Activated CD8-positive, alpha-beta T cell treated with anti-CD3 and anti-CD28 coated beads for 36 hours (primary cell): ENCODE measurements at regions not wholly inside any gene's neighbourhood (a gene's known extent, or its start where the extent isn't known, plus 50 kb on each side); places are given as distances from the start of the nearest gene placed in this dataset.

Experiments used
- ATAC-seq: fragments of 200-7000 bp; cut with Tn5 transposase; one replicate; pipeline ENCODE4 v1.10.0; 2021; ENCODE audit warnings: mild to moderate bottlenecking, moderate library complexity
- CTCF ChIA-PET: fragments of 350-600 bp; sonication (Branson Sonifier 250); formaldehyde crosslinking; loops from one replicate; lab custom pipeline; 2021; ENCODE audit warnings: antibody characterized with exemption; lab: Charles Lee
- POLR2A ChIA-PET: fragments of 350-600 bp; sonication (Branson Sonifier 250); formaldehyde crosslinking; loops from one replicate; lab custom pipeline; 2021; ENCODE audit warnings: antibody characterized with exemption; lab: Charles Lee
- DNase-seq: peaks from one replicate; pipeline ENCODE4 v3.0.0-alpha.2; 2020
- H3K27ac Mint-ChIP-seq: one replicate; pipeline ENCODE4 v1.8.0; 2021; ENCODE audit warnings: mild to moderate bottlenecking, mixed read lengths
- H3K27me3 Mint-ChIP-seq: one replicate; pipeline ENCODE4 v1.8.0; 2021; ENCODE audit warnings: mixed read lengths
- H3K36me3 Mint-ChIP-seq: one replicate; pipeline ENCODE4 v1.8.0; 2021; ENCODE audit warnings: low read depth, mixed read lengths
- H3K4me1 Mint-ChIP-seq: one replicate; pipeline ENCODE4 v1.8.0; 2021; ENCODE audit warnings: low read depth, mixed read lengths
- H3K4me3 Mint-ChIP-seq: one replicate; pipeline ENCODE4 v1.8.0; 2021; ENCODE audit warnings: mild to moderate bottlenecking, moderate library complexity, mixed read lengths
- H3K9me3 Mint-ChIP-seq: one replicate; pipeline ENCODE4 v1.8.0; 2021; ENCODE audit warnings: mixed read lengths
- CTCF ChIP-seq: fragments of 200-600 bp; IDR thresholded peaks from one replicate; pipeline ENCODE4 v1.8.0; 2022; ENCODE audit warnings: antibody characterized with exemption, mild to moderate bottlenecking
- intact Hi-C: fragments of 100-400 bp; cut with micrococcal nuclease; formaldehyde crosslinking; loops from one replicate; pipeline ENCODE4 v1.10.0; 2022

GRCh38 chr11:121886996-121887395, 229.0 kb downstream of the BLID start:
- Mint-ChIP-seq H3K9me3 (no peaks in the 10 kb centered on the region), H3K4me3 (no peak overlapping the region), H3K36me3 (no peaks in the 10 kb centered on the region), H3K4me1 (no peaks in the 10 kb centered on the region), H3K27ac (no peak overlapping the region), H3K27me3 (no peaks in the 10 kb centered on the region)
- no peak for ATAC-seq
- TF ChIP-seq CTCF: no peak
- POLR2A ChIA-PET: no interaction called here
- intact Hi-C loops: no loop called here
- CTCF ChIA-PET: no interaction called here
- no peak for DNase-seq

GRCh38 chr11:121886005-121886734, 229.8 kb downstream of the BLID start:
- no peaks in the 10 kb centered on the region for H3K4me1 Mint-ChIP-seq
- H3K4me3 Mint-ChIP-seq: no peak overlapping the region
- POLR2A ChIA-PET: no interaction called here
- no peak for TF ChIP-seq CTCF
- CTCF ChIA-PET: no interaction called here
- peaks cover 2% of the 10 kb centered on the region for H3K27me3 Mint-ChIP-seq
- H3K9me3 Mint-ChIP-seq: no peaks in the 10 kb centered on the region
- H3K36me3 Mint-ChIP-seq: no peaks in the 10 kb centered on the region
- DNase-seq (no peak), ATAC-seq (no peak)
- intact Hi-C loops: no loop called here
- no peak overlapping the region for H3K27ac Mint-ChIP-seq

GRCh38 chr11:121884626-121885025, 231.4 kb downstream of the BLID start:
- H3K9me3 Mint-ChIP-seq: no peaks in the 10 kb centered on the region
- DNase-seq (no peak), ATAC-seq (no peak)
- H3K4me3 Mint-ChIP-seq: no peak overlapping the region
- ChIA-PET POLR2A (no interaction called here), CTCF (no interaction called here)
- H3K27me3 Mint-ChIP-seq: peaks cover 2% of the 10 kb centered on the region
- no peak overlapping the region for H3K27ac Mint-ChIP-seq
- intact Hi-C loops: no loop called here
- H3K4me1 Mint-ChIP-seq: no peaks in the 10 kb centered on the region
- TF ChIP-seq CTCF: no peak
- no peaks in the 10 kb centered on the region for H3K36me3 Mint-ChIP-seq

- ATAC-seq (no peak), DNase-seq (no peak)
- no peaks in the 10 kb centered on the region for H3K9me3 Mint-ChIP-seq
- no peak overlapping the region for H3K27ac Mint-ChIP-seq
- H3K4me1 Mint-ChIP-seq: no peaks in the 10 kb centered on the region
- ChIA-PET POLR2A (no interaction called here), CTCF (no interaction called here)
- peaks cover 3% of the 10 kb centered on the region for H3K27me3 Mint-ChIP-seq
- no peak for TF ChIP-seq CTCF
- H3K4me3 Mint-ChIP-seq: no peak overlapping the region
- no peaks in the 10 kb centered on the region for H3K36me3 Mint-ChIP-seq
- intact Hi-C loops: no loop called here
Measured at GRCh38 chr11:121881806-121882205, 234.2 kb downstream of the BLID start.

- Mint-ChIP-seq H3K27ac (no peak overlapping the region), H3K27me3 (peaks cover 5% of the 10 kb centered on the region), H3K36me3 (no peaks in the 10 kb centered on the region), H3K4me1 (no peaks in the 10 kb centered on the region), H3K9me3 (no peaks in the 10 kb centered on the region), H3K4me3 (no peak overlapping the region)
- ATAC-seq: no peak
- ChIA-PET CTCF (no interaction called here), POLR2A (no interaction called here)
- intact Hi-C loops: no loop called here
- TF ChIP-seq CTCF: no peak
- DNase-seq: no peak
Measured at GRCh38 chr11:121877152-121877551, 238.9 kb downstream of the BLID start.
